Mesothelial cell of epicardium (in vitro differentiated cells): ENCODE measurements at regions not wholly inside any gene's neighbourhood (a gene's known extent, or its start where the extent isn't known, plus 50 kb on each side); places are given as distances from the start of the nearest gene placed in this dataset.

Experiments
- DNase-seq, 2 experiments: peaks; one replicate each; pipeline ENCODE4 v3.0.0; 2021; ENCODE audit warnings: low spot score in 2 of 2; ENCODE audit not compliant: unreplicated experiment in 2 of 2
- H3K27ac Mint-ChIP-seq: 2 replicates; pipeline ENCODE4 v1.8.0; 2021; ENCODE audit warnings: mixed read lengths
- H3K27me3 Mint-ChIP-seq: 2 replicates; pipeline ENCODE4 v1.8.0; 2021; ENCODE audit warnings: low read depth, mixed read lengths
- H3K36me3 Mint-ChIP-seq: 2 replicates; pipeline ENCODE4 v1.8.0; 2021; ENCODE audit warnings: mixed read lengths
- H3K4me1 Mint-ChIP-seq: 2 replicates; pipeline ENCODE4 v1.8.0; 2021; ENCODE audit warnings: mixed read lengths
- H3K4me3 Mint-ChIP-seq: 2 replicates; pipeline ENCODE4 v1.8.0; 2021; ENCODE audit warnings: mild to moderate bottlenecking, moderate library complexity, mixed read lengths
- H3K9me3 Mint-ChIP-seq: 2 replicates; pipeline ENCODE4 v1.8.0; 2021; ENCODE audit warnings: mixed read lengths
- TF ChIP-seq, protein P1 (sequence below): fragments of 200-600 bp; sonication (generic); IDR thresholded peaks from one replicate; pipeline ENCODE4 v1.5.0; 2021; ENCODE audit warnings: antibody characterized with exemption; ENCODE audit not compliant: unreplicated experiment

DNA sequence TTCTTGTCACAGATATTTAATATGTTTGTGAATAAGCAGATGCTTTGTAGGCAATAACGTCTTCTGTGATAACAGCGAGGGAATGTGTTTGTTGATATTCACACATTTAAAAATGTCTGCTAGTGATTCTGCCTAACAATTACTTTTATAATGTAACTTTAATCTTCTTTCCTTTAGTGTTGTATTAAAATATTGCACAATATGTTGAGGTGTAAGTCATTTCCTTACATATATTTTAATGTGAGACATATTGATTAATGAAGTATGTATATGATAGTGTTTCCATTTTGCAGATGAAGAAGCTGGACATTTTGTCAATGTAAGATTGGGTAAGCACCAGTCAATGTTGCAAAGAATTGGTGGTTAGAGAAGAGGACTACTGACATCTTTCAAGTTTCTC is 324.4 kb downstream of the SLITRK1 start:
- H3K36me3 Mint-ChIP-seq: no peaks in the 10 kb centered on the region
- no peak overlapping the region for H3K27ac Mint-ChIP-seq
- H3K4me1 Mint-ChIP-seq: no peaks in the 10 kb centered on the region
- H3K9me3 Mint-ChIP-seq: no peaks in the 10 kb centered on the region
- no peak overlapping the region for H3K4me3 Mint-ChIP-seq
- H3K27me3 Mint-ChIP-seq: peaks cover 3% of the 10 kb centered on the region
- TF ChIP-seq, protein P1, sequence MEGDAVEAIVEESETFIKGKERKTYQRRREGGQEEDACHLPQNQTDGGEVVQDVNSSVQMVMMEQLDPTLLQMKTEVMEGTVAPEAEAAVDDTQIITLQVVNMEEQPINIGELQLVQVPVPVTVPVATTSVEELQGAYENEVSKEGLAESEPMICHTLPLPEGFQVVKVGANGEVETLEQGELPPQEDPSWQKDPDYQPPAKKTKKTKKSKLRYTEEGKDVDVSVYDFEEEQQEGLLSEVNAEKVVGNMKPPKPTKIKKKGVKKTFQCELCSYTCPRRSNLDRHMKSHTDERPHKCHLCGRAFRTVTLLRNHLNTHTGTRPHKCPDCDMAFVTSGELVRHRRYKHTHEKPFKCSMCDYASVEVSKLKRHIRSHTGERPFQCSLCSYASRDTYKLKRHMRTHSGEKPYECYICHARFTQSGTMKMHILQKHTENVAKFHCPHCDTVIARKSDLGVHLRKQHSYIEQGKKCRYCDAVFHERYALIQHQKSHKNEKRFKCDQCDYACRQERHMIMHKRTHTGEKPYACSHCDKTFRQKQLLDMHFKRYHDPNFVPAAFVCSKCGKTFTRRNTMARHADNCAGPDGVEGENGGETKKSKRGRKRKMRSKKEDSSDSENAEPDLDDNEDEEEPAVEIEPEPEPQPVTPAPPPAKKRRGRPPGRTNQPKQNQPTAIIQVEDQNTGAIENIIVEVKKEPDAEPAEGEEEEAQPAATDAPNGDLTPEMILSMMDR: no peak
- no peak for DNase-seq

DNA sequence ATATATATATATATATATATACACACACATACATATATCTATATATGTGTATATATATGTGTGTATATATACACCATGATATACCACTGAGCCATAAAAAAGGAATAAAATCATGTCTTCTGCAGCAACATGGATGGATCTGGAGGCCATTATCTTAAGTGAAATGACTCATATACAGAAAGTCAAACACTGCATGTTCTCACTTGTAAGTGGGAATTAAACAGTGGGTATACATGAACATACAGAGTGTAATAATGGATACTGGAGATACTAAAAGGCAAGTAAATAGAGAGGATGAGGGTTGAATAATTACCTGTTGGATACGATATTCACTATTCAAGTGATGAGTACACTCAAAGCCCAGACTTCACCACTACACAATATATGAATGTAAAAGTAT is 332.6 kb downstream of the SLITRK1 start:
- Mint-ChIP-seq H3K4me3 (no peak overlapping the region), H3K9me3 (peaks cover 8% of the 10 kb centered on the region), H3K4me1 (no peaks in the 10 kb centered on the region), H3K27me3 (peaks cover 3% of the 10 kb centered on the region), H3K27ac (no peak overlapping the region), H3K36me3 (no peaks in the 10 kb centered on the region)
- no peak for DNase-seq
- TF ChIP-seq, protein P1: no peak

DNA sequence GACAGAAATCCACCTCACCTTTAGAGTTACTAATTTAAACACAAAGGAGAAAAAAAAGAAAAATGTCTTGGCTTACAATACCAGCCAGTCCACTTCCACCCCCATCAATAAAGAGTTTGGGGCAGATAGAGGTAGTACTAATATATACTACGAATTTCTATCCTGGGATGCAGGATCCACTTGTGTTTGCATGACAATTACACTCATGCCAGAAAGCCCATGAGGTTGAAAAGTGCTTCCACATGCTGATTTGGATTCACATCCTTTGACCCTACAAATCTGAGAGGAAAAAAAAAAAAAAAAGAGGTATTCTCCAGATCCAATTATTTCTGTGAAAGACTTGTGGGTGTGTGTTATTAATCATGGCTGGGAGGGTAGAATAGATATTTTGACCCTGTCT is 335.2 kb downstream of the SLITRK1 start:
- Mint-ChIP-seq H3K27me3 (no peaks in the 10 kb centered on the region), H3K4me3 (no peak overlapping the region), H3K4me1 (no peaks in the 10 kb centered on the region), H3K9me3 (peaks cover 11% of the 10 kb centered on the region), H3K36me3 (no peaks in the 10 kb centered on the region), H3K27ac (no peak overlapping the region)
- TF ChIP-seq, protein P1: no peak
- no peak for DNase-seq

DNA sequence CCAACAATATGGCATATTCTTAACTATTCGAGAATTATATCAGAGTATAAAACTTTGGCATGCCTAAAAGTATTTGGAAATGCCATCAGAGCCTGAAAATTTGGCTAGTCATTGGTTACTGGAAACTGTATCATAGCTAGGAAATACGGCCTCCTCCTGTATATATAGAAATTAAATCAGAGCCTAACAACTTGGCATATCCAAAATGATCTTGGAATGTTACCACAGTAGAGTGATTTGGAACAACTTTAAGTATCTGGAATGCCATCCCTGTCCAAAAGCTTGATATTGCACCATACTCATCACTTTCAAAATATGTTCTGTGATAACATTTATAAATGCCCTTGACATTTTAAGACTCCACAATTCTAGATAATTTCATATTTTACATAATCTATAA is 335.8 kb downstream of the SLITRK1 start:
- TF ChIP-seq, protein P1: no peak
- H3K27me3 Mint-ChIP-seq: no peaks in the 10 kb centered on the region
- no peak overlapping the region for H3K4me3 Mint-ChIP-seq
- no peaks in the 10 kb centered on the region for H3K36me3 Mint-ChIP-seq
- H3K4me1 Mint-ChIP-seq: no peaks in the 10 kb centered on the region
- H3K27ac Mint-ChIP-seq: no peak overlapping the region
- peaks cover 11% of the 10 kb centered on the region for H3K9me3 Mint-ChIP-seq
- no peak for DNase-seq

DNA sequence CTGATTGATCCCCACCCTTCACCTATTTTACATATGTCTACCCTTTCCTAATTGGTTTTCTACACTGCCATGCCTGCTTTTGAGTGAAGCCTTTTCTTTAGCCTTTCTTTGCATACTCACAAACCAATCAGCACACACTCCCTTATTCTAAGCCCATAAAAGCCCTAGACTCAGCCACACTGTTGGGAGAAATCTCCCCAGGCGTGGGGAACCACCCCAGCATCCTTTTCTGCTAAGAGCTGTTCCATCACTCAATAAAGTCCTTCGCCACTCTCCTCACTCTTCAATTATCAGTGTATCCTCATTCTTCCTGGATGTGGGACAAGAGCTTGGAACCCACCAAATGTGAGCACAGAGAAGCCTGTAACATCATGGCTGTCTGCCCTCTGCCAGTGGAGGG is 343.6 kb downstream of the SLITRK1 start:
- Mint-ChIP-seq H3K4me1 (no peaks in the 10 kb centered on the region), H3K27ac (no peak overlapping the region), H3K4me3 (no peak overlapping the region), H3K9me3 (peaks cover 18% of the 10 kb centered on the region), H3K27me3 (no peaks in the 10 kb centered on the region), H3K36me3 (peaks cover 5% of the 10 kb centered on the region)
- no peak for DNase-seq
- TF ChIP-seq, protein P1: no peak

DNA sequence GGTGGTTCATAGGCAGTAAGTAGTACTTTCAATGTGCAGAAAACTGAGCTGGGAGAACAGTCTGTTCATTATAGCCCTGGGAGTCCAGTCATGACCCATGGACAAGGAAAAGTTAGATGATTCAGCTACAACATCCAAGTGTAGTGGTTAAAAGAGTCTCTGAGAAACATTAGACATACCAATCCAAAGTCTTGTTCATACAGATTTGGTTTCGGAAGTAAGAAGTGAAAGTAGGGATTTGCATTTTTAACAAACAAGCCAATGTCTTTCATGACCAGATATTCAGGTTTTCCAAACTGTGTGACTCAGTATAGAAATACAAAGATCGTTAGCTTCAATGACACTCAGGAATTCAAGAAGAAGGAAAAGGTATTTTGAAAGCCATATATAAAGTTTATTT is 345.3 kb downstream of the SLITRK1 start:
- DNase-seq: no peak
- Mint-ChIP-seq H3K27ac (no peak overlapping the region), H3K36me3 (peaks cover 5% of the 10 kb centered on the region), H3K9me3 (peaks cover 15% of the 10 kb centered on the region), H3K27me3 (no peaks in the 10 kb centered on the region), H3K4me3 (no peak overlapping the region), H3K4me1 (no peaks in the 10 kb centered on the region)
- TF ChIP-seq, protein P1: no peak
